H4 (cell line): ENCODE measurements at regions not wholly inside any gene's neighbourhood (a gene's known extent, or its start where the extent isn't known, plus 50 kb on each side); places are given as distances from the start of the nearest gene placed in this dataset.
A peak's percentile ranks its signal among the peaks of the same experiment; 100 is the strongest.
"Not testable (repeated sequence)": the region's sequence is repeated elsewhere in the genome, so short reads cannot be mapped to it uniquely, and the experiment has no call there.

Source experiments
- DNase-seq: peaks from one replicate; pipeline ENCODE4 v3.0.0-alpha.2; 2015; ENCODE audit warnings: low spot score

GRCh38 chr5:12883395-12883794 lies 979.1 kb upstream of the CTNND2 start:
- DNase-seq, result no peak

- no peak for DNase-seq
These were observed 972.5 kb upstream of the CTNND2 start for GRCh38 chr5:12876541-12877298.

GRCh38 chr5:12870872-12871539 lies 966.8 kb upstream of the CTNND2 start:
- DNase-seq, result no peak

- DNase-seq, result peak; percentile 81
These were observed 961.3 kb upstream of the CTNND2 start for GRCh38 chr5:12865529-12865928.

GRCh38 chr5:12861886-12862654 lies 957.8 kb upstream of the CTNND2 start:
- DNase-seq, result peak; percentile 73

GRCh38 chr5:12856105-12856504 lies 951.9 kb upstream of the CTNND2 start:
- DNase-seq, result not testable (repeated sequence)

- DNase-seq, result no peak
These were observed 950.1 kb upstream of the CTNND2 start for GRCh38 chr5:12854386-12854785.

GRCh38 chr5:12851761-12852160 lies 947.5 kb upstream of the CTNND2 start:
- DNase-seq, result no peak

GRCh38 chr5:12848709-12849108 lies 944.5 kb upstream of the CTNND2 start:
- DNase-seq, result no peak

- peak; percentile 13 for DNase-seq
These were observed 941.4 kb upstream of the CTNND2 start for GRCh38 chr5:12845549-12846159.

GRCh38 chr5:12840972-12841371 lies 936.7 kb upstream of the CTNND2 start:
- no peak for DNase-seq

GRCh38 chr5:12837592-12837991 lies 933.3 kb upstream of the CTNND2 start:
- DNase-seq, result no peak

GRCh38 chr5:12825163-12825562 lies 920.9 kb upstream of the CTNND2 start:
- no peak for DNase-seq

- DNase-seq, result no peak
These were observed 901.0 kb upstream of the CTNND2 start for GRCh38 chr5:12805165-12805698.

- DNase-seq, result no peak
These were observed 894.9 kb upstream of the CTNND2 start for GRCh38 chr5:12799165-12799564.

GRCh38 chr5:12795333-12795663 lies 891.1 kb upstream of the CTNND2 start:
- DNase-seq, result no peak

GRCh38 chr5:12794476-12795332 lies 890.5 kb upstream of the CTNND2 start:
- no peak for DNase-seq

- DNase-seq, result no peak
These were observed 889.1 kb upstream of the CTNND2 start for GRCh38 chr5:12793373-12793772.

- no peak for DNase-seq
These were observed 876.3 kb upstream of the CTNND2 start for GRCh38 chr5:12780536-12780935.

GRCh38 chr5:12777342-12777741 lies 873.1 kb upstream of the CTNND2 start:
- no peak for DNase-seq

- no peak for DNase-seq
These were observed 868.0 kb upstream of the CTNND2 start for GRCh38 chr5:12772276-12772675.
